GM21526 (cell line): ENCODE measurements at regions not wholly inside any gene's neighbourhood (a gene's known extent, or its start where the extent isn't known, plus 50 kb on each side); places are given as distances from the start of the nearest gene placed in this dataset.
"Not testable (repeated sequence)": the region's sequence is repeated elsewhere in the genome, so short reads cannot be mapped to it uniquely, and the experiment has no call there.

Experiments used
- ATAC-seq: cut with Tn5 transposase; IDR thresholded peaks from one replicate; pipeline ENCODE4 v1.9.1; 2021; ENCODE audit warnings: moderate library complexity; ENCODE audit not compliant: unreplicated experiment, low FRiP score

DNA sequence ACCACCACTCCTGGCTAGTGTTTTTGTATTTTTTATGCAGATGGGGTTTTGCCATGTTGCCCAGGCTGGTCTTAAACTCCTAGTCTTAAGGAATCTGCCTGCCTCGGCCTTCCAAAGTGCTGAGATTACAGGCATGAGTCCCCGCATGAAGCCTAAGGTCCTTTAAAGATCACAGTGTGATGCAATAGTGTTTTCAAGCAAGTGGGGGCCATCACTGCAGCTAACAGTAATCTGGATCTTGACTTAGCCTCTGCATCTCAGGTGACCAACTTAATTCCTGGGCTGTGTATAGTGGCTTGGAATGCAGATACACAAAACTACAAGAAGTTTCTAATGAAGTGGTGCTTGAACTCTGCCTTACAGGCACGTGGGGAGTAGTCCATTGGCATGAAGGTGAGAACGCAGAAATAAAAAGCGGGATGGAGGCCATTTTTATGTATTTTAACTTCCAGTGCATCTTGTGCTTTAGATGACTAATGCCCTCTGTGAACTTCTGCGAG lies 334.4 kb upstream of the SPRED2 start:
- no peak for ATAC-seq

DNA sequence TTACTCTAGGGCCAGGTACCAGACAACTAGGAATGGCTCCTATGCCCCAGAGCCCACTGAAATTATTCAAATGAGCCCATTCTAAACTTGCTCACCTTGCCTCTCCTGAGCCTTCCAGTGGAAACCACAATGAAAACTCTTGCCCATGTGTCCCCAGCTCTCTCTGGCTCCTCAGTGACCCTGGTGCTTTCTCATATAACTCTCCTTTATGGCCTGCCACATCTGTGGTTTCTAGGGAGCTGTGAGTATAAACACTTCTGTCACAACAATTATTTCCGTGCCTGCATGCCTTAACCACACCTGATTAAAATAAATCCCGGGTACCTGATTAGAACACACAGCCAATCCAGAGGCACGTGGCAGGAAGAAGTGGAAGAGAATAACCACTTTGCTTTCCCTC lies 333.0 kb upstream of the SPRED2 start:
- no peak for ATAC-seq

DNA sequence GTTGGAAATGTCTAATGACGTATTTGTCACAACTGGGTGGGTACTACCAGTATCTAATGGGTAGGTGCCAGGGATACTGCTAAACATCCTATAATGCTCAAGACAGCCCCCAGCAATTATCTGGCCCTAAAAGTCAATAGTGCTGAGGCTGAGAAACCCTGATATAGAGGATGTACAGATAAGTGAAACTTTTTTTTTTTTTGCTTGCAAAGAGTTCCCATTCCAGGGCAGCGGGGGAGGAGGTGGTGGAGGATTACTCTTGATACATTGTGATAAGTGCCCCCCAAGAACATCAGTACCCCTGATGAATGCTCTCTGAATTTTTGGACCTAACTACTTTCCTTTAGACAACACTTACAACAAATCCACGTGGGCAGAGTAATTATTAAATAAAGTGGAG lies 329.7 kb upstream of the SPRED2 start:
- ATAC-seq, result no peak

DNA sequence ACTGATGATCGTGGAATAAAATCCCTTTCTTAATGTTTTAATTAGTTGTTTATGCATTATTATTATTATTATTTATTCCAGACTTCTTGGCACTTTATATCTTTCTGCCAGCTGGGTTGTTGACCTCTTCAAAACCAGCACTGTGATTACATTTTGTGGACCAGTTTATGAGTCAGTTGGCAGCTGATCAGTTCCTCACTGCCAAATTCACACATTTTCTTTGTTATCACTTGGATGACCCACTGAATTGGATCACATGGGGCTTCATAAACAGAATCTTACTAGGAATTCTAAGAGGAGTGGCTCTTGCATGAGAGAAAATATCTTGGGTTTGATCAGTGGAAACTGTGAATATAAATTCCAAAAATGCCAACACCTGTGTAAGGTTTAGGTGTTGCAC lies 321.8 kb upstream of the SPRED2 start:
- no peak for ATAC-seq

DNA sequence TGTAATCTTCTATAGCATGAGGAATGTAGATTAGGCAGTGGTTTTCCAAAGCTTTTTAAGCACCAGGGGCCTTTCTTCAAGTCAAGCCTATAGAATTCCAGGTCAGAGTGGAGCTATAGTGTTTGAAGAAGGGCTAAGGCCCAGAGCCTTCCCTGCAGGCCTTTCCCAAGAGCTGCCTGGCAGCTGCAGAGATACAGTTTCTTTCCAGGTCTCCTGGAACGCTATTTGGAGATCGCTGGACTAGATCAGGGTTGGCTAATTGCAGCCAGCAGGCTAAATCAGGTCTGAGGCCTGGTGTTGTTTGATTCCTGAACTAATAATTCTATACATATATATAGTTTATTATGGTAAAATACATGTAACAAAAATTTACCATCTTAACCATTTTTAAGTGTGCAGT lies 319.0 kb upstream of the SPRED2 start:
- no peak for ATAC-seq

DNA sequence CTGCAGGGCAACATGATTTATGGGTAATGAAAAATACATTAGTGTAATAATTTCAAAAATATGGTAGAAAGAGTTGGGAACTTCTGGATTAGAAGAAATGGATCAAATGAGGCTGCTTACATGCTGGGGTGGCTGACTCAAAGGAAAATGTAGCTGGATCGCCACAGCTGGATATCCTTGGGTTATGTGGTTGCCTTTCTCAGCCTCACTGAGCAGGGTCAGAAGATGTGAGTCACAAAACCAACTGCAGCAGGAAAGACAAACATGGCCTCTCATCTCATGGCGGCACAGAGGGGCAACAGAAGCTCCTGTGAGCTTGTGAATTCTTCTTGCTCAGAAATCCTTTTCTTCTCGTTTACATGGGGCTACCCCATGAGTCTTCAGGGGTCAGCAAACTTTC lies 317.1 kb upstream of the SPRED2 start:
- ATAC-seq, result no peak

DNA sequence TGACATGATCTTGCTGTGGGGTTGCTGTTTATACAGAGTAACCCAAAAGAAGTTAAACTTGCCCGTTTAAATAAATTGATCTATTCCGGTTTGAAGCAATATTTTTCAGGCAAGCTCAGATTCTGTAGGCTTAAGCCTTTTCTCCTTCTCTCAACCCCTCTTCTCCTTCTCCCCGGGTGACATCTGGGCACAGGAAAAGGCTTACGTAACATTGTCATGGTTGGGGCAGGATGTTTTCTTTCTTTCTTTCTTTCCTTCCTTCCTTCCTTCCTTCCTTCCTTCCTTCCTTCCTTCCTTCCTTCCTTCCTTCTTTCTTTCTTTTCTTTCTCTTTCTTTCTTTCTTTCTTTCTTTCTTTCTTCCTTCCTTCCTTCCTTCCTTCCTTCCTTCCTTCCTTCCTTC lies 315.5 kb upstream of the SPRED2 start:
- ATAC-seq, result not testable (repeated sequence)

DNA sequence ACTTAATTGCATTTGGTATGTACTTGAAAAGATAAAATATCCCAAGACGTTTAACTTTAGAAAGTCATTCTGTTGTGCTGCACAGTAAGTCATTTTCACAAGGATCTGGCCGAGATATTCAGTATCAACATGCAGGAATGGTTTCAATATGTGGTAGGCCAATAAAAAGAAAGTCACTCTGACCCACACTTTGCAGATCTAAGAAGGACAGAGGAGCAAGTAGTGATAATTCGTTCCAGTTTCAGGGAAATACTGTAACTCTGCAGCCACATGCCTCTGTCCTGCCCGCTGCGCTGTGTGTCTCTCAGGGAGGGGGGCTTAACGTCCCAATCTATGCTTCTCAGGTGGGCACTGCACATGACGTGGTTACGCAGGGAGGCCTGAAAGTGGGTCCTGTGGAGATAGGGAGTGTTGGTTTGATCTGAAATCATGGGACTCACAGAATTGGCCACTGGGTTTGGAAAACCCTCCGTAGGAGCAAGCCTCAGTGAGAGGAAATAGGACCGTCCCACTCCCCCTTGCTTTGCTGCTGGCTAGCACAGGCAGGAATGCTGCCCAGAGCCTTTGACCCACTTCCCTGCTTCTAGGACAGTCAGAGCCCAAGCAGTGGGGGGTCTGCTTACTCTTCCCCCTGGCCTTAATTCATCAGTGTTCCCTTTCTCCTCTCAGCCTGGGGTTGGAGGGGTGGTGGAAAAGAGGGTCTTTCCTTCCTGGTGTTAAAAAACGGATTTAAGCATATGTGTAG lies 314.7 kb upstream of the SPRED2 start:
- no peak for ATAC-seq

DNA sequence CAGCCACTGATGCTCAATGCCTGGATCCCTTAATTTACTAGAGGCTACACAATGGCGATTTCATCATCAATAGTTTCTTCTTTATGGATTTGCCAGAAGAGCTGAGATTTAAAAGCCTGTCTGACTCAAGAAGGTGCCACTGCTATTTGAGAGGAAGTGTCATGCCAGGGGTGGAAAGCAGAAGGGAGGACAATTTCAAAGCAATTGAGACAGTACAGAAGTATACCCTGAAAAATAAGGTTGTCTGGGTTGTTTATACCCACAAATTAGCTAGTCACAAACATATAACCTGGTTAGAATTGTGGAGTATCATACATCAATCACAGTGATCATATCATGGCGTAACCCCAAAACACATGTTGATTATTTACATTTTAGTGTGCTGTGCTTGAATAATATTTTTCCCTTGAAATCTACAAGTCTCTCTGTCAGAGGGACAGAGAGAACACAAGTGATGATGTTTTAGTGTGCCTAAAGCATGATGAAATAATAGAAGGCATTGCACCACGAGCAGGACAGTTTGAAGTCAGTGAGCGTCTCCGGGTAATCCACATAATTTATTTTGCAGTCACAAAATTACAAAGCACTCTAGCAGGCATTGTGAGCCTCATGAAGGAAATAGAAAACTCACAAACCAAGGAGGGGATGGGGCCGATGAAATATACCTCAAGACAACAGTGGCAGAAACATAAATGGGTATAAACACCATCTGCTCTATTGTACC lies 312.2 kb upstream of the SPRED2 start:
- no peak for ATAC-seq

DNA sequence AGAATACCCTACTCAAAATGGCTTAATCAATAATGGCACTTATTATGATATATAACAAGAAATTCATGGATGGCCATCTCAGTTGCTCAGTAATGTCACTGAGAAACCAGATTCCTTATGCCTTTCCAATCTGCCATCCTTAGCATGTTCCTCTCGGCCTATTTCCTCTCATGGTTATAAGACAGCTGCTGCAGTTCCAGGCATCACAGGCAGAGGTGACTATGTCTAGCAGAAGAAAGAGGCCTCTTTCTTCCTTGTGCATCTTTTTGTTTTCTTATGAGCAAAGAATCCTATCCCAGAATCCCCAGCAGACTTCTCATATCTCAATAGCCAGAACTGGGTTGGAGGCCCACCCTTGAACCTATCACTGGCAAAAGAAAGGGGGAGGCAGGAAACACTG lies 310.6 kb upstream of the SPRED2 start:
- ATAC-seq, result no peak

DNA sequence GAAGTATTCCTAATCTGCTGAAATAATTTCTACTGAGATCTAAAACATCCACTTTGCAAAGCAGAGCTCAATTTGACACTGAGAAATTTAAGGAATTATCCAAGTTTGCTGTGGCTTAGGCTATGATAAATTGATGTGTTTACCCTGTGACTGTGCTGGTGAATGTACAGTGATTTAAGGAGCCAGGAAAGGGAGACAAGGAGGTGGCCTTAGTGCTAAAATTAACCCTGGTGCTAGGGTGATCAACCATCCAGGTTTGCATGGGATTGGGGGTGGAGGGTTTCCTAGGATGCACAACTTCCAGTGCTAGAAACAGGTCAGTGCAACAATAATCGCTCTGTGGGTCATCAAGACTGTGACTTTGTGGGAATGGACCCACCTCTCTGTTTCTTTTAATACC lies 307.5 kb upstream of the SPRED2 start:
- no peak for ATAC-seq

DNA sequence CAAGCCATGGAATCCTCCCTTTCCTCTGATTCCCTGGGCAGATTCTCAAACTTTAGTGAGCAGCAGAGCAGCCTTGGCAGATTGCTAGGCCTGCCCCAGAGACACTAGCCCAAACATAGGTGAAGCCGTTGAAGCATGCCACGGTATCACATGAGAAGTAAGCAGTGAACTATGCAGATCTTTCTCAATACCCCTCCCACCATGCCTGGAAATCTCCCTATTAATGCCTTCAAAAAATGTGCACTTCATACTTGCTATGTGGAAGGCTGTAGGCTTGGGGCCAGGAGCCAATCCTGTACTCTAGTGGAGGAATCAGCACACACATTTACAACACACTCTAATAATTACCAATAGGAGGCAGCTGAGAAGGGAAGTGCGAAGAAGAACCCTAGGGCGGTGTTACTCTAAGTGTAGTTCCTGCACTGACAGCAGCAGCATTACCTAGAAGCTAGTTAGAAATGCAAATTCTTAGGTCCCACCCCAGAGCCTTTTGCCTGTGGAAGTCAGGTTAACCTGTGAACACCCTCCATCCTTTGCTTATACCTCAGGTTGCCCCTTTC lies 305.1 kb upstream of the SPRED2 start:
- ATAC-seq, result no peak

DNA sequence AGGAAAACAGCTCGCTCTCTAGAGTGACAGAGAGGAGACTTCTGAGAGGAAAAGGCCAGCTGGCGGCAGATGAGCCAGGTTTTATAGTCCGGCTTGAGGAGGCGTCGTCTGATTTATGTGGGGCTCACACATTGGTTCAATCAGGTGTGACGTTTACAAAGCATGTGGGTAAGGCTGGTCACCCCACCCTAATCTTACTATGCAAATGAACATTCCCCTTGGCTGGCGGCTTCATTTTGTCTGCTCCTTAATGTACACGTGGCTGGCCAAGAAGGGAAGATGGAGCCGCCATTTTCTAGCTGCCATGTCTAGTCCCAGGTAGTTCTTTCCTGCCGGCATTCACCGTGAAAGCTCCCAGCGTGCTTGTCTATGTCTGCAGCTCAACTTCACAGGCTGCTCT lies 299.1 kb upstream of the SPRED2 start:
- no peak for ATAC-seq

DNA sequence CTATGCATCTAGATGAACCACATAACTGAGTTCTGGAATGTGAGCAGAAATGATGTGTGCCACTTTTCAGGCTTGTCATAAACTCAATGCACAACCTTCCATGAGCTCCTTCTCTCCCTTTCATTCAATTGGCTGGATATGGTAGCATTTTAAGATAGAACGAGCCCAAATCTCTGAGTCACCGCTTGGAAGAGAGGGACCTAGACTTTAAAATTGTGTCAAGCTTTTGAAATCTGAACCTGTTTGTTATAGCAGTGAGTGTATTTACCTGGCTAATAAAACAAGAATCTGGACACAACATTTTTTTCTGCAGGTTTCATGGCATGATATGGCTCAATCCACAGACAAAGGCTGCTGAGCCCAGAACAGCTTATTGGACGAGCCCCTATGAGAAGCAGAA lies 297.8 kb upstream of the SPRED2 start:
- no peak for ATAC-seq

DNA sequence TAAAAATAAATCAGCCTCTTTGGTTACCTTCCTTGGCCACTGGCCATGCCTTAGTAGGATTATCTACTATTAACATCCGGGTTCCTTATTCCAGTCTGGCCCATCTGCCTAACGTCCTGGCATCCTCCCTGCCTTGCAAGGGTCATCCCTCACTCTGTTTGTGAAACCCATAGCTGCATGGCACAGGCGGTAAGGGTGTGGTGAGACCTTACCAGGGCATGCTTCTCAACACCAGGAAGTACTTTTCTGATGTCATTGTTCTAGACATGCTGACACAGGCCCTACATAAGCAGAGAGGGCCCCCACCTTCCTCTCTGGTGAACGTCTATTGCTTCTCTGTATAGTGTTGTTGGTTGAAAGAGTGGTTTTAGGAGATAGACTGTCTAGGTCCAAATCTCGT lies 296.8 kb upstream of the SPRED2 start:
- ATAC-seq, result no peak

DNA sequence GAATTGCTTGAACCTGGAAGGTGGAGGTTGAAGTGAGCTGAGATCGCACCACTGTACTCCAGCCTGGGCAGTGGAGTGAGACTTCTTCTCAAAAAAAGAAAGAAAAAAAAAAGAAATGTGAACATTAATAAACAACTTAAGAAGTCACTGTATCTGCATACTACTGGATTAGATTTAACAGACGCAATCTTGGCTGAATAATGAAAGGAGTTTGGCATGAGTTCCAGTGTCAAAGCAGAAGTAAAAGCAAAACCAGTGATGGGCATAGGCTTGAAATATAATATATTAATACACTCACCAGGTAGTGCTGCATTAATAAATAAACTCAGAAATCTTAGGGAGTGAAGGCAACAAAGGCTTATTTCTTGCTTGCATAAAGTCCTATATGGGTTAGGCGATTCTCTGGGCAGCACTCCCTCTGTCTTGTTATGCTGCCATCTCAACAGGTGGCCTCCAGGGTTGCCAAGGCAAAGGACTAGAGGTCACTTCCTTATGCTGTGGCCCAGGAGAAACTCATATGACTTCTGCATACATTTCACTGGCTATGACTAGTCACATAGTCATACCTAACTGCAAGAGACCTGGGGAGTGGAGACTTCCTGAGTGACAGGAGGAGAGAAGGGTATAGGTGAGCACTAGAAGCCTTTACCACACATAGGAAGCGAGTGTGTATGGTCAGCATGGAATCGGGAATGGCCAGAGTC lies 296.2 kb upstream of the SPRED2 start:
- no peak for ATAC-seq

DNA sequence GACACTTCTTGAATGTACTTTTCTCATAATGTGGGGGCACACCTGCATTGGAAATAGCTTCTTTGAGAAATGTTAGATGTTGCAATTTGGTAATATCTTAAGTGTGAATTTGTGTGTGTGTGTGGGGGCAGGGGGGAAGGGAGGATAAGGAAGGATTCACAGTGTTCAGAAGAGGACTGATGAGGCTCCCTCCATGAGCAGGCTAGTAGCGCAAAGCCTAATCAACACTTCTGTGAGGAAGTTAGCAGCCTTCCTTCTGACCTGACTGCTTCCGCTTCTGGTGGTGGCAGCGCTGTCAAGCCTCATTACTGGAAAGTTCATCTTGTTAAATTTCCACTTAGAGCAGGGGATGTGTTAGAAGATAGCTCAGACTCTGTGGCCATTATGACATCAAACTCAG lies 295.4 kb upstream of the SPRED2 start:
- no peak for ATAC-seq

DNA sequence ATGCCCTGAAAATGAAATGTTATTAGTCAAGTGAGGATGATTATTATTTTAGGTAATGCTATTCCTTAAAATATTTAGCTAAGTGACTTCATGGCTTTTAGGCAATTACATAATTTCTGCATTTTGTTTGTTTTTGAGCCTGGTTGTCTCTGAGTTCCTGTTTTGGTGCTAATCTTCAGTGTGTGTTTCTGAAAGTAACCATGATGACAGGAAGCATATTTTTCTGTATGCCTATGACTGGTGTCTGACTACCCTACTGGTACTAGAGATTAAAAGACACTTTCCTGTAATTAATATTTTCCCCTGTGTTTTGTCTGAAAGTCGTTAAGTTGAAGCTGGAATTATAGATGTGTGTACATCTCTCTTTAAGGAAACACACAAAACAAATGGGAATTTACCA lies 295.0 kb upstream of the SPRED2 start:
- no peak for ATAC-seq

DNA sequence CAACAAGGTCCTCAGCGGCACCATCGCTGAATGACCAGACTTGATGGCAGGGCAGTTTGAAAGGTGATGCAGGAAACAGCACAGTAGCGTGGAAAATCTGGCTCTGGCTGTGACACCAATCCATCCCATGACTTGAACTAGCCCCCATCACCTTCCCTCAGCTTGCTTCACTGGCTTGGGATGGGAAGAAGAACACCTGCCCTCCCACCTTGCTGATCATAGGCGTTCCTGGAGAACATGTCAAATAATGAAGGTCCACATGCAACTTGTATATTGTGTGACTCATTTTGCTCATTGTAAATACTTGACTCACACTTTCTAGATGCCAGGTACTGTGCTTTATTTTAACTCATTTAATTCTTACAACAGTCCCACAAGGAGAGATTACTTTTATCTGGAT lies 292.4 kb upstream of the SPRED2 start:
- no peak for ATAC-seq

DNA sequence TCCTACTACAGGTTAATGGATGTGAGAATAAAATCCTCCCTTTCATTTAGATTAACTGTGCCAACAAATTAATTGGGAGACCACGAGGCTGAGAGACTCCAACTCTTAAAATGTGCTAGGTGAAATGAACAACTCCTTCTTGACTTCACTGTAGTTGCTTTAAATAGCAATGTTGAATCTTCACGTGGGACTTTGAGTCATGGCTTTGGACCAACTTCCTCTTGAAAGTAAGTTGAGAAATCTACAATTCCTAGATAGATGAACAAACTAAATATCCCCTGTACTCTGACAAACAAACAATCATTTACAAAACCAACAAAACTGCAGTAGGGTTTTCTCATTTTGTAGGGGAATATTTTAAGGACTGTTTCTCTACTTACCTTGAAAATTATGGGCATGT lies 291.9 kb upstream of the SPRED2 start:
- no peak for ATAC-seq

DNA sequence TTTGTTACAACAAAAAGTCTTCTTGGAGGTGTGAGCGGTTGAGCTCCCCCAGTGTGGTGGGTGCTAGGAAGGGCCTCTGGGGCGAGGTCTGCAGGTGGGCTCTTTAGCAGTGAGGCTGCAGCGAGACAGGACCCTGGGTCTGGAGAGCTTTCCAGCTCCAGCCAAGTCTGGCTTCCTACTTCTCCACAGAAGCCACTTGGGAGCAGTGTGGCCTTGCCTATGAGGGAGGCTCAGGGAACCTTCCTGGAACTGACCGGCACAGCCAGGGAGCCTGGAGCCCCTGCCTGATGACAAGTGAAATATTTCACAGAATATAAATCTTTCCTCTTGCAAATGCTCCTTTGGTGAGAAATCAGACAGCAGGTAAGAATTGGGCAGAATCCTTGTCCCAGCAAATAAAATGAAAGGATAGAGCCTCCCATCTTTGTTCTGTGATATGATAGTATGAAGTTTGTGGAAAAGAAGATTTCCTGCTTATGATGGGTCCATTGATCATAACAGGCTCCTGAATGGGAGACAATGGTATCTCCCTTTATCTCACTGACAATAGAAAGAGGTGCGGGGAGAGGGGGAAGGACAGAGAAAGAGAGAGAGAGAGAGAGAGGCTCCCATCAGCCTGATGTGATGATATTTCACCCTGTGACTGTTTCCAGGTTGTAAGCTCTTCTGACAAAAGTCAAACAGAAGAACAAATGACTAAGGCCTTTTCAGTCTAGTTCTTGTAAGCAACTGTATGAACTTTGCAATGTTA lies 289.8 kb upstream of the SPRED2 start:
- ATAC-seq, result no peak
